ENCODE measurements at regions not wholly inside any gene's neighbourhood (a gene's known extent, or its start where the extent isn't known, plus 50 kb on each side); places are given as distances from the start of the nearest gene placed in this dataset.

DNA sequence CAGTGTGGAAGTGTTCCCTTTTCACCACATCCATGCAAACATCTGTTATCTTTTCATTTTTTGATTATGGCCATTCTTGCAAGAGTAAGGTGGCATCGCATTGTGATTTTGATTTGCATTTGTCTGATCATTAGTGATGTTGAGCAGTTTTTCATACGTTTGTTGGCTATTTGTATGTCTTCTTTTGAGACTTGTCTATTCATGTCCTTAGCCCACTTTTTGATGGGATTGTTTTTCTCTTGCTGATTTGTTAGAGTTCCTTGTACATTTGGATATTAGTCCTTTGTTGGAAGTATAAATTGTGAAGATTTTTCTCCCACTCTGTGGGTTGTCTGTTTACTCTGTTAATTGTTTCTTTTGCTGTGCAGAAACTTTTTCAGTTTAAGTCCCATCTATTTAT is 244.5 kb upstream of the PRICKLE1 start:
- no peak overlapping the region for H3K9ac ChIP-seq (ENCODE audit: low read depth, low read length)
- no peak overlapping the region for H3K4me3 ChIP-seq (ENCODE audit: low read length)
- H3K27ac ChIP-seq (ENCODE audit: low read length) = no peak overlapping the region
- 0 out of 2 replicates have a peak, but pooled peaks cover 4% of the 10 kb centered on the region for H3K4me1 ChIP-seq (ENCODE audit: insufficient read depth, low read length)
- H3K9me3 ChIP-seq (ENCODE audit: insufficient read depth, low read depth, low read length) = no peaks in the 10 kb centered on the region
- H3K27me3 ChIP-seq (ENCODE audit: insufficient read depth, low read length) = no peaks in the 10 kb centered on the region
- no peaks in the 10 kb centered on the region for H3K36me3 ChIP-seq (ENCODE audit: insufficient read depth, low read depth, low read length)

DNA sequence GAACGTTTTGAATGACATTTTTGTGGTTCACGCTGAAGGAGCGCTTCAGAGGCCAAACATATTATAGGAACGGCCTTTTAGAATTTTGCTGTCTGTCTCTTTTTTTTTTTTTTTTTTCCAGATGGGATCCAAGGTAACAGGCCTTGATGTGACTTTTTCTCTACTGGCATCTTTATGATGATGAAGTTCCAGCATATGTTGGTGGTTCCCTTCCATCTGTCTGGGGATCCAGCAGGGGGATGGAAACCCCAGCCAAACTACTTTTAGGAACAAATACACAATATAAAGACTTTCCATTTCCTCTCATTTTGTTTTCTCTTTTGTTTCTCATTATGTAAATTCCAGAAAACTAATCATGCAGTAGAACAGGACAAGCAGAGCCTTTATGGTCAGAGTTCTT is 239.3 kb upstream of the PRICKLE1 start:
- Histone ChIP-seq H3K4me1 (ENCODE audit: insufficient read depth, low read length) (0 out of 2 replicates have a peak, but pooled peaks cover 4% of the 10 kb centered on the region), H3K9me3 (ENCODE audit: insufficient read depth, low read depth, low read length) (no peaks in the 10 kb centered on the region), H3K27me3 (ENCODE audit: insufficient read depth, low read length) (no peaks in the 10 kb centered on the region), H3K4me3 (ENCODE audit: low read length) (no peak overlapping the region), H3K36me3 (ENCODE audit: insufficient read depth, low read depth, low read length) (no peaks in the 10 kb centered on the region), H3K27ac (ENCODE audit: low read length) (no peak overlapping the region), H3K9ac (ENCODE audit: low read depth, low read length) (no peak overlapping the region)

DNA sequence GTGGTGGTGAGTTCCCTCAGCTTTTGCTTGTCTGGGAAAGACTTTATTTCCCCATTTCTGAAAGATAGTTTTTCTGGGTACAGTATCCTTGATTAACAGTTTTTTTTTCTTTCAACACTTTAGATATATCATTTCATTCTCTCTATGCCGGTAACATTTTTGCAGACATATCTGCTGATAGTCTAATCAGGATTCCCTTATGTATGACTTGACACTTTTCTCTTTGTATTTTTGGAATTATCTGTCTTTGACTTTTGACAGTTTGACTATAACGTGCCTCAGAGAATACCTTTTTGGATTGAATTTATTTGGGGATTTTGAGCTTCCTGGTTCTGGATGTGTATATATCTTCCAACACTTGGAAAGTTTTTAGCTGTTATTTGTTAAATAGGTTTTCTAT is 234.8 kb upstream of the PRICKLE1 start:
- H3K4me3 ChIP-seq (ENCODE audit: low read length) = no peak overlapping the region
- peaks cover 4% of the 10 kb centered on the region; the same call in 1 of the 2 replicates for H3K4me1 ChIP-seq (ENCODE audit: insufficient read depth, low read length)
- no peaks in the 10 kb centered on the region for H3K27me3 ChIP-seq (ENCODE audit: insufficient read depth, low read length)
- H3K9me3 ChIP-seq (ENCODE audit: insufficient read depth, low read depth, low read length) = no peaks in the 10 kb centered on the region
- H3K27ac ChIP-seq (ENCODE audit: low read length) = no peak overlapping the region
- H3K9ac ChIP-seq (ENCODE audit: low read depth, low read length) = no peak overlapping the region
- no peaks in the 10 kb centered on the region for H3K36me3 ChIP-seq (ENCODE audit: insufficient read depth, low read depth, low read length)

DNA sequence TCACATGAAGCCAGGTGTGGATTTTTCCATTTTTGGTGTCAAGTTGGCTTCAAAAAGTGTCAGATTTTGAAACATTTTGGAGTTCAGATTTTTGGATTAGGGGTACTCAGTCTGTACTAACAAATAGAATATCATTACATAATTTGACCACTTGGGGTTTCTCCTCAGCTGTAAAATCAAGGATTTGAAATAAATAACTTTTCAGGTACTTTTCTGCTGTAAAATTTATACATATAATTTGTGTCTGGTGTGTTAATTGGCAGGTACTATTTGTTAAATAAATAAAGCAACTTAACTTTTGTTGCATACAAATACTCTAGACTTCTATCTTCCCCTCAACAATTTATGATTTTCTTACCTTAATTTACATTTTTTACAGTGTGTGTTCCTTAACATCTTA is 234.1 kb upstream of the PRICKLE1 start:
- H3K4me3 ChIP-seq (ENCODE audit: low read length) = no peak overlapping the region
- no peak overlapping the region for H3K9ac ChIP-seq (ENCODE audit: low read depth, low read length)
- no peaks in the 10 kb centered on the region for H3K36me3 ChIP-seq (ENCODE audit: insufficient read depth, low read depth, low read length)
- no peaks in the 10 kb centered on the region for H3K27me3 ChIP-seq (ENCODE audit: insufficient read depth, low read length)
- H3K27ac ChIP-seq (ENCODE audit: low read length) = no peak overlapping the region
- H3K4me1 ChIP-seq (ENCODE audit: insufficient read depth, low read length) = peaks cover 4% of the 10 kb centered on the region; the same call in 1 of the 2 replicates
- H3K9me3 ChIP-seq (ENCODE audit: insufficient read depth, low read depth, low read length) = no peaks in the 10 kb centered on the region

DNA sequence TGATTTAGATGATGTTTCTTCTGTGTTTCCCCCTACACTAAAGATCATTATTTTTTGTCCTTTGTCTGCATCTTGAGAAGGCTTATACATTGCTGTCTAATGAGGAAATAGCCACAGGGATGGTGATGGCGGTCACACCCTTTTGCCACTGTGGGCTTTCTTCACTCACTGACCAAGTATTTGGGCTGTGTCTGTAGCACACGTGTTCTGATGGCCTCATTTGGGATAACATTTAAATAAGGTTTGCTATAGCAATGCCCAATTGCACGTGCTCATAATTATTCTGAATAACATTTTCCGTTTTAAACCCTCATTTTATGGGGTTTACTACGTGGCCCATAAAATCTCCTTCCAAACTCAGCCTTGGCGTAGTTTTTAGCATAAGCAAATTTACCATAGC is 230.3 kb upstream of the PRICKLE1 start:
- peaks cover 4% of the 10 kb centered on the region; the same call in 1 of the 2 replicates for H3K4me1 ChIP-seq (ENCODE audit: insufficient read depth, low read length)
- H3K9ac ChIP-seq (ENCODE audit: low read depth, low read length) = no peak overlapping the region
- no peaks in the 10 kb centered on the region for H3K9me3 ChIP-seq (ENCODE audit: insufficient read depth, low read depth, low read length)
- H3K4me3 ChIP-seq (ENCODE audit: low read length) = no peak overlapping the region
- no peaks in the 10 kb centered on the region for H3K36me3 ChIP-seq (ENCODE audit: insufficient read depth, low read depth, low read length)
- no peaks in the 10 kb centered on the region for H3K27me3 ChIP-seq (ENCODE audit: insufficient read depth, low read length)
- H3K27ac ChIP-seq (ENCODE audit: low read length) = no peak overlapping the region

DNA sequence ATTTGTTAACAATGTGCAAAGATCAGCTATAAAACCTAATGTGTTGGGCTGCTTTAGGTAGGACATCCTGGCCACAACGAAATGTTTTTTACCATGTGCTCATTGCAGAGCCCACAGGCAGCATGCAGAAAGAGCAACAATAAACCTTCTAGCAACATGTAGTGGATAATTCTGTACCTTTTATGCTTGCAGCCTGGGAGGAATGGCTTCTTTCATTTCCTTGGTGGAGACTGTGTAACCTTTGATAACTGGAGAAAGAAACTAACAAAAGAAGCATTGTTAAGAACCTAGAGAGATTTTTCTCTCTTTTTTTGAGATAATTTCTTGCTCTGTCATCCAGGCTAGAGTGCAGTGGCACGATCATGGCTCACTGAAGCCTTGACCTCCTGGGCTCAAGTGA is 225.5 kb upstream of the PRICKLE1 start:
- Histone ChIP-seq H3K27ac (ENCODE audit: low read length) (no peak overlapping the region), H3K9me3 (ENCODE audit: insufficient read depth, low read depth, low read length) (no peaks in the 10 kb centered on the region), H3K27me3 (ENCODE audit: insufficient read depth, low read length) (no peaks in the 10 kb centered on the region), H3K4me3 (ENCODE audit: low read length) (no peak overlapping the region), H3K36me3 (ENCODE audit: insufficient read depth, low read depth, low read length) (no peaks in the 10 kb centered on the region), H3K9ac (ENCODE audit: low read depth, low read length) (no peak overlapping the region), H3K4me1 (ENCODE audit: insufficient read depth, low read length) (no peaks in the 10 kb centered on the region)

DNA sequence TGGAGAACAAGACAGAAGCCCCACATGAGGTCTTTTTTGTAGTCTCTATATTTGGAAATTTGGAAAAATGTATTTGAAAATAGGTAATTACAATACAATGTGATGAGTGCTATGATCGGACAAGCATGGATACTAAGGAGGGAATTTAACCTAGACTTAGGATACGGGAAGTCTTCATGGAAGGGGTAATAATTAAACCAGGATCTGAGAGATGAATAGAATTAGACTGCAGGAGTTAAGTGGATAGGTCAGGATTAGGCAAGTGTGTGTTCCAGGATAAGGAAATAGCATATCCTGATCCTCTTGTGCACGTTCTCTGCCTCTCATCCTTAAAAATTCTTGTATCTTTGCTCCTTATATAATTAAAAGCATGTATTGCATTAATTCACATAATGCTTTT is 223.3 kb upstream of the PRICKLE1 start:
- peaks cover 7% of the 10 kb centered on the region; the same call in 1 of the 2 replicates for H3K4me1 ChIP-seq (ENCODE audit: insufficient read depth, low read length)
- H3K9ac ChIP-seq (ENCODE audit: low read depth, low read length) = no peak overlapping the region
- no peaks in the 10 kb centered on the region for H3K9me3 ChIP-seq (ENCODE audit: insufficient read depth, low read depth, low read length)
- H3K27ac ChIP-seq (ENCODE audit: low read length) = no peak overlapping the region
- no peaks in the 10 kb centered on the region for H3K36me3 ChIP-seq (ENCODE audit: insufficient read depth, low read depth, low read length)
- no peaks in the 10 kb centered on the region for H3K27me3 ChIP-seq (ENCODE audit: insufficient read depth, low read length)
- no peak overlapping the region for H3K4me3 ChIP-seq (ENCODE audit: low read length)

DNA sequence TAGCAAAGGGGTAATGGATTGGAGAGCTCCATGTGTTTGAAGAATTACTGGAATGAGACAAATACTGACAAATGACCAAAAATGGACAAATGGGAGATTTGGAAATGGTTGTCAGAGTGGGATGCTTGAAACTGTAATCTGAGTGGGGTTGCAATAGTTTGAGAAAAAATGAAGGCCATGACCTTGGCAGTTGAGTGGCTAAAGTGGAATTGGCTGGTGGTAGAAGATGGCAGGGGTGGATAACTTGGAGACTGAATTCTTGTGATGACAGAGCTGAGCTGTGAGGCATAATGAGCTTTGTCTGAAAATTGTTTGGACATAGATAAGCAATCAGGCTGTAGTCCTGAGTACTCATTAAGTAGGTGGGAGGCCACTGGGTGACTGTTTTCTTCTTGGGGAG is 222.5 kb upstream of the PRICKLE1 start:
- H3K9ac ChIP-seq (ENCODE audit: low read depth, low read length) = no peak overlapping the region
- no peaks in the 10 kb centered on the region for H3K27me3 ChIP-seq (ENCODE audit: insufficient read depth, low read length)

DNA sequence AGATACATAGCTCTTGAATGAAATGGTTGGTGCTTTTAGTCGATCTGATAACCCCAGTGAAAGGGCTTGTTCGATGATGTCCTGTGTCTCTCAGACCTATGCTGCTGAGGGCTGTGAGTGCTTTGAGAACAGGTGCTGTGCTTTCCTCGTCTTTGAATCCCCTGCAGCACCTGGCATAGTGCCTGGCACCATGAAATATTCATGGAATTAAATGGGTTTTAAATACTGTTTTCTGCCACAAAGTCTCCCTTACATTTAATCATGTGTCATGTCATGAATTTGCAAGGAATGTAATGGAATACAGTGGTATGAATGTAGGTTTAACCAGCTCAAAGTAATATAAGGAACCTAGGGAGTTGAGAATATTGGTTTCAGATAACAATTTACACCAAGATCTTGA is 220.5 kb upstream of the PRICKLE1 start:
- Histone ChIP-seq H3K36me3 (ENCODE audit: insufficient read depth, low read depth, low read length) (no peaks in the 10 kb centered on the region), H3K9me3 (ENCODE audit: insufficient read depth, low read depth, low read length) (no peaks in the 10 kb centered on the region), H3K4me3 (ENCODE audit: low read length) (no peak overlapping the region), H3K27ac (ENCODE audit: low read length) (no peak overlapping the region), H3K9ac (ENCODE audit: low read depth, low read length) (no peak overlapping the region), H3K27me3 (ENCODE audit: insufficient read depth, low read length) (no peaks in the 10 kb centered on the region), H3K4me1 (ENCODE audit: insufficient read depth, low read length) (peaks cover 8% of the 10 kb centered on the region; the same call in 1 of the 2 replicates)

More for the DNA sequence above, 222.5 kb upstream of the PRICKLE1 start:
- no peak overlapping the region for H3K27ac ChIP-seq (ENCODE audit: low read length)
- H3K4me1 ChIP-seq (ENCODE audit: insufficient read depth, low read length) = peaks cover 8% of the 10 kb centered on the region; the same call in 1 of the 2 replicates
- H3K4me3 ChIP-seq (ENCODE audit: low read length) = no peak overlapping the region
- H3K9me3 ChIP-seq (ENCODE audit: insufficient read depth, low read depth, low read length) = no peaks in the 10 kb centered on the region
- H3K36me3 ChIP-seq (ENCODE audit: insufficient read depth, low read depth, low read length) = no peaks in the 10 kb centered on the region

DNA sequence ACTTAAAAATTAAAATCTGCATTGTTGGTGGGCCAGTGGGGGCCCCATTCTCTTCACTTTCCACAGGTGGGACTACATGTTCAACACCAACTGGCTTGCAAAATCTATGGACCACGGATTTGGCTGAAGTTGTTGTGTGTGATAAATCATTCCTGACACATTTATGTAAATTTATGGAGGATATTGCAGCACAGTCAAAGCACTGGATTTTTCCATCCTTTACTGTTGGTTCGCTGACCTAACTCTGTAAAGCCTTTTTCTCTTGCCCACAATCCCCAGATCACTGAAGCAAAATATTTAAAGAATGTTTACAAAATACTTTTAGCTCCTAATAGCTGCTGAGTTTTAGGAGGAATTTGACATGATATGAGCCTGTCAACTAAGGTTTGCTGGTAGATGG is 219.7 kb upstream of the PRICKLE1 start:
- Histone ChIP-seq H3K9me3 (ENCODE audit: insufficient read depth, low read depth, low read length) (no peaks in the 10 kb centered on the region), H3K4me3 (ENCODE audit: low read length) (no peak overlapping the region), H3K4me1 (ENCODE audit: insufficient read depth, low read length) (peaks cover 11% of the 10 kb centered on the region; the same call in 1 of the 2 replicates), H3K27me3 (ENCODE audit: insufficient read depth, low read length) (no peaks in the 10 kb centered on the region), H3K27ac (ENCODE audit: low read length) (no peak overlapping the region), H3K9ac (ENCODE audit: low read depth, low read length) (no peak overlapping the region), H3K36me3 (ENCODE audit: insufficient read depth, low read depth, low read length) (no peaks in the 10 kb centered on the region)

DNA sequence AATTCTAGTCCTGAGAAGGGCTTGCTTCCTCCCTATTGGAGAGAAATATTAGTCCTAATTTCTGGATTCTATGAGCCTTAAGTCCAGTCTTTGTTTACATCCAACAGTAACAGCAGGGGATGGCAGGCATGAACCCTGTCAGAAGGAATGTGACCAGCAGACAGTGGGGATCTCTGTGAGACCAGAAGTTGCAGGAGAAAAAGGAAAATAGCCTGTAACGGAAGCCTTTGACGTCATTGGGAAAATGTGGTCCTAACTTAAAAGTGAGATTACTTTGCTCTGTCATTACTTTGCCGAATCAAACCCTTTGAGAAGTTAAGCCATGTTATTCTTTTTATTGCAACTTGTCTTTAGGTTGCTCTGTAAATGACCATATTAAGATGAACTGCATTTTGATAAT is 218.2 kb upstream of the PRICKLE1 start:
- no peak overlapping the region for H3K27ac ChIP-seq (ENCODE audit: low read length)
- H3K4me3 ChIP-seq (ENCODE audit: low read length) = no peak overlapping the region
- no peak overlapping the region for H3K9ac ChIP-seq (ENCODE audit: low read depth, low read length)
- no peaks in the 10 kb centered on the region for H3K9me3 ChIP-seq (ENCODE audit: insufficient read depth, low read depth, low read length)
- no peaks in the 10 kb centered on the region for H3K27me3 ChIP-seq (ENCODE audit: insufficient read depth, low read length)
- no peaks in the 10 kb centered on the region for H3K36me3 ChIP-seq (ENCODE audit: insufficient read depth, low read depth, low read length)
- H3K4me1 ChIP-seq (ENCODE audit: insufficient read depth, low read length) = peaks cover 11% of the 10 kb centered on the region; the same call in 1 of the 2 replicates

DNA sequence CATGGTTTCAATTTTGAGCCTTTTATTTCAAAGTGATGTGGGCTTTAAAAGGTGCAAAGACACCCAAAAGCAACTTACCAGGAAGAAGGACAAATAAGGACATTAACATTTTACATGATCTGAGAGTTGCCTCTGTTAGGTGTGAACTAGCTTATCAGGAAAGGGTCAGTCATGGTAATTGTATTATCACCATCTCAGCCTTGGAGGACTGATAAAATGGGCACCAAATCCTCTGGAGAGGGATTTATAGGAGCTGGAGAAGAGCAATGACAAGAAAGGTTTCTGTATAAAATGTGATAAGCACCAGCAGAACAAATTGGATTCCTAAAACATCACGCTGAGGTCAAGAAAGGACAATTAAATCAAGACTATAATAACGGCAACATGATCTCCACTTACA is 217.7 kb upstream of the PRICKLE1 start:
- Histone ChIP-seq H3K27ac (ENCODE audit: low read length) (no peak overlapping the region), H3K9ac (ENCODE audit: low read depth, low read length) (no peak overlapping the region), H3K36me3 (ENCODE audit: insufficient read depth, low read depth, low read length) (no peaks in the 10 kb centered on the region), H3K27me3 (ENCODE audit: insufficient read depth, low read length) (no peaks in the 10 kb centered on the region), H3K4me1 (ENCODE audit: insufficient read depth, low read length) (peaks cover 11% of the 10 kb centered on the region; the same call in 1 of the 2 replicates), H3K4me3 (ENCODE audit: low read length) (no peak overlapping the region), H3K9me3 (ENCODE audit: insufficient read depth, low read depth, low read length) (no peaks in the 10 kb centered on the region)
